C4-2B (cell line): ENCODE measurements at regions not wholly inside any gene's neighbourhood (a gene's known extent, or its start where the extent isn't known, plus 50 kb on each side); places are given as distances from the start of the nearest gene placed in this dataset.

ENCODE experiments used
- CTCF ChIP-seq: fragments of 450-650 bp; conservative IDR thresholded peaks from 2 replicates; pipeline ENCODE4 v1.5.1; 2017; ENCODE audit warnings: mild to moderate bottlenecking
- ZFX ChIP-seq: fragments of 450-650 bp; IDR thresholded peaks from 2 replicates; pipeline ENCODE4 v1.6.1; 2017

GRCh38 chr7:52135403-52135802 lies 818.8 kb upstream of the COBL start:
- TF ChIP-seq CTCF (no peak), ZFX (no peak)
